ENCODE measurements at regions not wholly inside any gene's neighbourhood (a gene's known extent, or its start where the extent isn't known, plus 50 kb on each side); places are given as distances from the start of the nearest gene placed in this dataset.

GRCh38 chr5:4533457-4534105 is 606.5 kb upstream of the ADAMTS16 start:
- Mint-ChIP-seq H3K36me3 (no peaks in the 10 kb centered on the region), H3K9me3 (no peaks in the 10 kb centered on the region), H3K4me3 (no peak overlapping the region), H3K27ac (no peak overlapping the region), H3K4me1 (peaks cover 13% of the 10 kb centered on the region), H3K27me3 (ENCODE audit: low read depth) (peaks cover 33% of the 10 kb centered on the region)
- DNase-seq (ENCODE audit: low spot score in 2 of 2, unreplicated experiment in 2 of 2): no peak
- TF ChIP-seq CTCF (IDR thresholded peaks at IDR 0.05; ENCODE audit: unreplicated experiment): no peak

DNA sequence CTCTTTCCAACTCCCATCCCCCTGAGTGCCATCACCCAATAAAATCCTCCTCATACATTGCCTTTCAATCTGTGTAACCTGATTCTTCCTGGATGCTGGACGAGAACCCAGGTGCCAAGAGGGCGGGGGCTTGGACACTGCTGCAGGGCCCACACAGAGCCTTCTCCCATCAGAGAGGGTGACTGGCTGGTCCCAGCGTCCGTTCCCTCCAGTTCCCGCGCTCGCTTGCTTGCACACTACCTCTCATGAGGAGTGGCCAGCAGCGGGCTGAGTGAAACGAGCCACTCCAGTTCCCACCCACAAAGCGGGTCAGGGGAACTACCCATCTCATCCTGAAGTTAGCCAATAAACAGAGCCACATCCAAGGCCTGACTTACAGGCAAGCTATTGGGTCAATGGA is 602.6 kb upstream of the ADAMTS16 start:
- Mint-ChIP-seq H3K36me3 (no peaks in the 10 kb centered on the region), H3K4me1 (peaks cover 5% of the 10 kb centered on the region), H3K9me3 (no peaks in the 10 kb centered on the region), H3K27me3 (ENCODE audit: low read depth) (peaks cover 21% of the 10 kb centered on the region), H3K27ac (no peak overlapping the region), H3K4me3 (no peak overlapping the region)
- DNase-seq (ENCODE audit: low spot score in 2 of 2, unreplicated experiment in 2 of 2): no peak
- TF ChIP-seq CTCF (IDR thresholded peaks at IDR 0.05; ENCODE audit: unreplicated experiment): no peak

- Mint-ChIP-seq H3K36me3 (no peaks in the 10 kb centered on the region), H3K27me3 (ENCODE audit: low read depth) (peaks cover 35% of the 10 kb centered on the region), H3K9me3 (no peaks in the 10 kb centered on the region), H3K4me1 (peaks cover 16% of the 10 kb centered on the region), H3K27ac (no peak overlapping the region), H3K4me3 (no peak overlapping the region)
- TF ChIP-seq CTCF (IDR thresholded peaks at IDR 0.05; ENCODE audit: unreplicated experiment): no peak
- DNase-seq (ENCODE audit: low spot score in 2 of 2, unreplicated experiment in 2 of 2): no peak
These were observed 599.6 kb upstream of the ADAMTS16 start for GRCh38 chr5:4540375-4541173.

- DNase-seq (ENCODE audit: low spot score in 2 of 2, unreplicated experiment in 2 of 2): no peak
- H3K9me3 Mint-ChIP-seq: no peaks in the 10 kb centered on the region
- H3K36me3 Mint-ChIP-seq: no peaks in the 10 kb centered on the region
- peaks cover 38% of the 10 kb centered on the region for H3K27me3 Mint-ChIP-seq (ENCODE audit: low read depth)
- H3K27ac Mint-ChIP-seq: no peak overlapping the region
- H3K4me3 Mint-ChIP-seq: no peak overlapping the region
- peaks cover 16% of the 10 kb centered on the region for H3K4me1 Mint-ChIP-seq
- TF ChIP-seq CTCF (IDR thresholded peaks at IDR 0.05; ENCODE audit: unreplicated experiment): no peak
These were observed 598.8 kb upstream of the ADAMTS16 start for GRCh38 chr5:4541334-4541733.

DNA sequence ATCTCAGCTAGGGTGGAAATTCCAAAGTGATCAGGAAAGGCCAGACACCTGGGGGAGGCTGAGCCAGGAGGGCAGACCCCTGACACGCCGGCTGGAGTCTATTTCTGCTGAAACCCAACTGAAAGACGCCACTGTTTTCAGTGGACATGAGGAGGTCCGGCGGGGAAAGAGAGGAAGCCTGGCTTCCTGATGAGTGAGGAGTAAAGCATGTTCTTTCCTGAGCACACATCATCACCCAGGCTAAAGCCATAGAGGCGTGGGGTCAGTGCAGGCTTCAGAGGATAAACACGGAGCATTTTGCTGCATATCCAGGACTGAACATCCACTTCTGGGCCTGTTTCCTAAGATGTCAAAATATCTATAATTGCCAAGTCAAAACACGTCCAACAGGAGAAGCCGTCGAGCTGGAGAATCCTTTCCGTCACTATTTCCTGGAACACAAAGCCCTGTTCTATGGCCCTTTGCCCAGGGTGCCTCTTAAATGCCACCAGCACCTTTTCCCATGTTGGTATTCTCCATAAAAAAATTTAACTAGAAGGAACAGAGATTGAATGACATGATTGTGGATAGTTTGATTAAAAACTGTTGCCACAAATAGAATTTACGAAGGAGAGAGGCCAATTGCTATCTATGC is 597.9 kb upstream of the ADAMTS16 start:
- peaks cover 16% of the 10 kb centered on the region for H3K4me1 Mint-ChIP-seq
- H3K27ac Mint-ChIP-seq: no peak overlapping the region
- DNase-seq (ENCODE audit: low spot score in 2 of 2, unreplicated experiment in 2 of 2): no peak
- H3K4me3 Mint-ChIP-seq: no peak overlapping the region
- no peak for TF ChIP-seq CTCF (IDR thresholded peaks at IDR 0.05; ENCODE audit: unreplicated experiment)
- H3K36me3 Mint-ChIP-seq: no peaks in the 10 kb centered on the region
- no peaks in the 10 kb centered on the region for H3K9me3 Mint-ChIP-seq
- peaks cover 39% of the 10 kb centered on the region for H3K27me3 Mint-ChIP-seq (ENCODE audit: low read depth)
